ENCODE measurements at regions not wholly inside any gene's neighbourhood (a gene's known extent, or its start where the extent isn't known, plus 50 kb on each side); places are given as distances from the start of the nearest gene placed in this dataset.

DNA sequence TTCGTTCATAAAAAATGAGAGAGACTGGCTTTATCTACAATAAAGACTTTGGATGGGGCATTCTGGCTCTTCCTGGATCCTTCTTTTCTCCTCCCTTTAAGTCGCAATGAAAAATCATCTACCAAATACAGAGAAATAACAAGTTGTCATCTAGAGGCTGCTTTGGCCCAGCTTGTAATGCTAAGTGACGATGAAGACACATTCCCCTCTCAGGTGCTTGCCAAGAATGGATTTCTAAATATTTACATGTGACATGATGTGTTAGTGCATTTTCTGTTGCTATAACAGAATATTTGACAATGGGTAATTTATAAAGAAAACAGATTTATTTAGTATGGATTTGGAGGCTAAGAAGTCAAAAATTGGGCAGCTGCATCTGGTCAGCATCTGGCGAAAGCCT is 308.6 kb upstream of the NPVF start:
- TF ChIP-seq, protein P1, sequence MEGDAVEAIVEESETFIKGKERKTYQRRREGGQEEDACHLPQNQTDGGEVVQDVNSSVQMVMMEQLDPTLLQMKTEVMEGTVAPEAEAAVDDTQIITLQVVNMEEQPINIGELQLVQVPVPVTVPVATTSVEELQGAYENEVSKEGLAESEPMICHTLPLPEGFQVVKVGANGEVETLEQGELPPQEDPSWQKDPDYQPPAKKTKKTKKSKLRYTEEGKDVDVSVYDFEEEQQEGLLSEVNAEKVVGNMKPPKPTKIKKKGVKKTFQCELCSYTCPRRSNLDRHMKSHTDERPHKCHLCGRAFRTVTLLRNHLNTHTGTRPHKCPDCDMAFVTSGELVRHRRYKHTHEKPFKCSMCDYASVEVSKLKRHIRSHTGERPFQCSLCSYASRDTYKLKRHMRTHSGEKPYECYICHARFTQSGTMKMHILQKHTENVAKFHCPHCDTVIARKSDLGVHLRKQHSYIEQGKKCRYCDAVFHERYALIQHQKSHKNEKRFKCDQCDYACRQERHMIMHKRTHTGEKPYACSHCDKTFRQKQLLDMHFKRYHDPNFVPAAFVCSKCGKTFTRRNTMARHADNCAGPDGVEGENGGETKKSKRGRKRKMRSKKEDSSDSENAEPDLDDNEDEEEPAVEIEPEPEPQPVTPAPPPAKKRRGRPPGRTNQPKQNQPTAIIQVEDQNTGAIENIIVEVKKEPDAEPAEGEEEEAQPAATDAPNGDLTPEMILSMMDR (IDR thresholded peaks at IDR 0.05; ENCODE audit: insufficient read depth, low read depth, low read length, missing control alignments): no peak
- DNase-seq (ENCODE audit: low read depth): no peak
- no peak overlapping the region for H3K4me3 ChIP-seq (ENCODE audit: low read length)

DNA sequence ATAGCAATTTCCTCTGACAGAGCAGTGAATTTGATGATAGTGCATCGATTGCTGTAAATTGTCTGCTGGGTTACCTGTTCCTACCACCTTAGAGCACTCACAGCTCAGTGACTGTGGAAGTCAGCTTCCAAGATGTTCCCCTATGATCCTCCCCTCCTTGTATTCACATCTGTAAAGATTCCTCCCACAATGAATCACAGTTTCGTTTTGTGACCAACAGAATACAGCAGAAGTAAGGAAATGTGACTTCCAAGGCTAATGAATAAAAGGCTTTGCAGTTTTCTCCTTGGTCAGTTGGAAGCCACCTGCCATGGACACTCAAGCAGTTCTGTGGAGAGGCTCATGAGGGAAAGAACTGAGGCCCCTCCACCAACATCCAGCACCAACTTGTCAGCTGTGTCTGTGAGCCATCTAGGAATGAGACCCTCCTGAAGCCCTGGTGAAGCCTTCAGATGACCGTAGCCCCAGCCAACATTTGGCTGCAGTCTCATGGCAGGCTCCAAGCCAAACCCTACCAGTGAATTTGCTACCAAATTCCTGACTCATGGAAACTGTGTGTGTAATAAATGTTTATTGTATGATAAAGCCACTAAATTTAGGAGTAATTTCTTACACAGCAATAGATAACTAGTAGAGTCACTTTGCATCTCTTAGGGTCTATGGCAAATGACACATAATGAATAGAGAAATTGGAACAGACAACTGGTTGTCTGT is 309.5 kb upstream of the NPVF start:
- TF ChIP-seq, protein P1 (IDR thresholded peaks at IDR 0.05; ENCODE audit: insufficient read depth, low read depth, low read length, missing control alignments): no peak
- no peak overlapping the region for H3K4me3 ChIP-seq (ENCODE audit: low read length)
- no peak for DNase-seq (ENCODE audit: low read depth)

DNA sequence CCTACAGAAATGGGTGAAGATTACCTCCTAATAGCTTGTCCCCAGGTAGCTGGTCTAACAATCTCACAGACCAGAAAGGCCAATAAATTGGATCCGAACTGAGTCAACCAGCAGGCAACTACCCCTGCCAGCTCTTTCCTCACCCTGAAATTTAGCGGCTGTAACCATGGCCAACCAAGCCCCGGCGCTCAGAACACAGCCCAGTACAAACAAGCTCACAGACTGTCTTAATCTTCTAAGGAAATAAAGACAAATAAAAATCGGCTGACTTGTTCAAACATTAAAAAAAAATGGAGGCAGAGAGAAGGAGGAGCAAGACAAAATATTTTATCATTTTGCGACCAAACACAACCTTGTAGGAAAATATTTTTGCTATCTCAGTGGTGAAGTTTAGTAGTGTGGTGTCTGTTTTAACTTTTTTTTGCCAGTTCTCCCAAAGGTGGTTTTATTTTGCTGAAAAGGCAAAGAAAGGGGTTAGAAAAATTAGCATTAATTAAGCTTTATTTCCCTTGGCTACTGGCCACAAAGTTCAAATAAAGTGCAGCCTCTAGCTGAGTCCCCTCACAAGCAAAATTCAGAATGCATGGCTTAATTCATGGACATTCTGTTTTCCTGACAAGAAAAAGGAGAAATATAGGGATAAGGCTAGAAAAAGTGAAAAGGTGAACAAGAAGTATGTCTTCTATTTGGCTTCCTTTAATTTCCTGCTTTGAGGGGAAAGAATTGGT is 313.0 kb upstream of the NPVF start:
- DNase-seq (ENCODE audit: low read depth): no peak
- TF ChIP-seq, protein P1 (IDR thresholded peaks at IDR 0.05; ENCODE audit: insufficient read depth, low read depth, low read length, missing control alignments): no peak
- no peak overlapping the region for H3K4me3 ChIP-seq (ENCODE audit: low read length)

DNA sequence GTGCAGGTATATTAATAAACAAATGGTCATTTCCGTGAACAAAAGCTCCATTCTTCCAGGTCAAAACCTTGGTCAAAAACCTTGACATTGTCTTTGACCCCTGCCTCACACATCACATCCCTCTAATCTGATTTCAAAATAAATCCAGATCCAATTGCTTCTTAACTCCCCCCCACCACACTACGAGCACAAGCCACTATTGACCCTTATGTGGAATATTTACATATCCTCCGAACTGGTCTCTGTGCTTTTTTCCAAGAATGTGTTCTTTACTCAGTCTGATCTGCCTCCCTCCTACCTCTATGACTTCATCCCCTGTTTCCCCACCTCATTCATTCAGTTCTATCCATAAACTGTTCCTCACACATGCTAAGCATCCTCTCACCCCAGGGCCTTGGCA is 313.6 kb upstream of the NPVF start:
- TF ChIP-seq, protein P1 (IDR thresholded peaks at IDR 0.05; ENCODE audit: insufficient read depth, low read depth, low read length, missing control alignments): no peak
- no peak for DNase-seq (ENCODE audit: low read depth)
- H3K4me3 ChIP-seq (ENCODE audit: low read length): no peak overlapping the region

DNA sequence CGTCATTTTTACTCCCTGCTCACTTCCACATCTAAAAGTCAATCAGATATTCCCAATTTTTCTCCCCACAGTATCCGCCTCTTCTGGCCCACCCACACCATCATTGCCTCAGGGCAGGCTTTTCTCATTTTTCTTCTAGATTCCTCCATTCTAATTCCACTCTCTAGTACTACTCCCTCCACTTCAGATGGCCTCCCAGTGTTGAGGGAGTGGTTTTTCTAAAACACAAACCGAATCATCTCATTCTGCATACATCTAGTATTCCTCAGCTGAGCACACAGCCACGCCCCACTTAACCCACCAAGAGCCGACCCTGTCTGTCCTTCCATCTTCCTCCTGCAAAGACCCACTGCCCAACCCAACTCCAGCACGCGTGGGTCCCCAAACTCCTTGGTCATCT is 314.9 kb upstream of the NPVF start:
- DNase-seq (ENCODE audit: low read depth): no peak
- no peak overlapping the region for H3K4me3 ChIP-seq (ENCODE audit: low read length)
- TF ChIP-seq, protein P1 (IDR thresholded peaks at IDR 0.05; ENCODE audit: insufficient read depth, low read depth, low read length, missing control alignments): no peak

DNA sequence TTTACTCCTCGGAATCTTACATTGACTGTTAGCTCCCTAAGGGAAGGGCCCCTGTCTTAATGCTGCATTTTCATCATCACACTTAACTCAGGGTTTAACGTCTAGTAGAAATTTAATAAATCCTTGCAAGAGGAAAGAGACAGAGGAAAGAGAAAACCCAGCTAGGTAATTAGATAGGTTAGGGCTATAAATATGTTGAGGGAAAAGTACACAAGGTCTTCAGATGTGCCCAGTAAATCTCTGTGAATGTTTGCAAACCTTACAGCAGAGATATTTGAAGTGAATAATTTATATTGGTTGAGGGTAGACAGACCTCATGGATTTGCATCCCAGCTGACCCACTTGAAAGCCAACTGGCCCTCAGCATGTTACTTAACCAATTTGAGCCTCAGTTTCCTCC is 315.5 kb upstream of the NPVF start:
- TF ChIP-seq, protein P1 (IDR thresholded peaks at IDR 0.05; ENCODE audit: insufficient read depth, low read depth, low read length, missing control alignments): no peak
- H3K4me3 ChIP-seq (ENCODE audit: low read length): no peak overlapping the region
- DNase-seq (ENCODE audit: low read depth): no peak
